ENCODE measurements at regions not wholly inside any gene's neighbourhood (a gene's known extent, or its start where the extent isn't known, plus 50 kb on each side); places are given as distances from the start of the nearest gene placed in this dataset.

GRCh38 chr4:58760100-58760499 is 1649.9 kb upstream of the IGFBP7 start:
- no peaks in the 10 kb centered on the region for H3K9me3 ChIP-seq (ENCODE audit: low read length)
- TF ChIP-seq RAD21 (conservative IDR thresholded peaks at IDR 0.05), result no peak
- no peak for TF ChIP-seq SMC3 (conservative IDR thresholded peaks at IDR 0.05; ENCODE audit: poor library complexity)
- TF ChIP-seq POLR2AphosphoS5 (IDR thresholded peaks at IDR 0.05), result no peak
- no peak for TF ChIP-seq REST (IDR thresholded peaks at IDR 0.05; ENCODE audit: borderline replicate concordance)
- TF ChIP-seq EZH2 (IDR thresholded peaks at IDR 0.05; ENCODE audit: borderline replicate concordance, insufficient read depth, low read length, poor library complexity, severe bottlenecking), result no peak
- no peak for TF ChIP-seq TAF1 (IDR thresholded peaks at IDR 0.05; ENCODE audit: low read depth)
- TF ChIP-seq EP300 (conservative IDR thresholded peaks at IDR 0.05; ENCODE audit: poor library complexity, severe bottlenecking), result no peak
- no peak for TF ChIP-seq MXI1 (conservative IDR thresholded peaks at IDR 0.05; ENCODE audit: poor library complexity, severe bottlenecking)
- TF ChIP-seq CTCF (IDR thresholded peaks at IDR 0.05; ENCODE audit: poor library complexity, severe bottlenecking), result no peak
- no peaks in the 10 kb centered on the region for H3F3A ChIP-seq (ENCODE audit: insufficient read depth, low read length, poor library complexity, severe bottlenecking)
- no peaks in the 10 kb centered on the region for H3K36me3 ChIP-seq (ENCODE audit: insufficient read depth, low read length)
- peak overlapping the region; percentile 49 for H3K27ac ChIP-seq (ENCODE audit: low read length)
- H3K4me2 ChIP-seq (ENCODE audit: low read length), result no peak overlapping the region
- H2AFZ ChIP-seq (ENCODE audit: low read depth, low read length), result no peak overlapping the region
- no peak overlapping the region for H3K9ac ChIP-seq (ENCODE audit: low read length)
- H3K9me2 ChIP-seq (ENCODE audit: insufficient read depth, low read length), result no peaks in the 10 kb centered on the region
- H3K27me3 ChIP-seq (ENCODE audit: insufficient read depth, low read depth, low read length), result no peaks in the 10 kb centered on the region
- no peaks in the 10 kb centered on the region for H4K20me1 ChIP-seq (ENCODE audit: insufficient read depth)
- H3K79me2 ChIP-seq (replicated peaks; ENCODE audit: insufficient read depth, low read length), result no peaks in the 10 kb centered on the region
- no peak overlapping the region for H3K4me3 ChIP-seq (ENCODE audit: low read length)

DNA sequence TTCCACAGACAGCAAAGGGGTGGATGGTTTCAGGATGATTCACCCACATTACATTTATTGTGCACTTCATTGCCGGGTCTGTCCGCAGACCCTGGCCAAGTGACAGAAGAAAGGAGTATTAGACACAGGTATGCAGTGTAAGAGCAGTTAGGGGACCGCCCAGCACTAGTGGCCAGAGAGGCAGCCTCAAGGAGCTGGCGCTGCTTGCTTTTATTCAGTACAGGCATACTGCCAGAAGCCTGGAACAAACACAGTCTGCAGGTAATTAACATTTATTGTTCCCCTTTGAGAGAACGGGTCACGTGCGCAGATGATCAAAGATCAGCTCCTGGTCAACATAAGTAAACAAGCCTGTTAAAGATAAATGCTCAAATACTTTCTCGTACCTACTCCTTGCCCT is 1639.0 kb upstream of the IGFBP7 start:
- TF ChIP-seq CTCF (IDR thresholded peaks at IDR 0.05; ENCODE audit: poor library complexity, severe bottlenecking), result no peak
- TF ChIP-seq EP300 (conservative IDR thresholded peaks at IDR 0.05; ENCODE audit: poor library complexity, severe bottlenecking), result no peak
- no peak for TF ChIP-seq SMC3 (conservative IDR thresholded peaks at IDR 0.05; ENCODE audit: poor library complexity)
- TF ChIP-seq MXI1 (conservative IDR thresholded peaks at IDR 0.05; ENCODE audit: poor library complexity, severe bottlenecking), result no peak
- no peak for TF ChIP-seq POLR2AphosphoS5 (IDR thresholded peaks at IDR 0.05)
- no peak for TF ChIP-seq RAD21 (conservative IDR thresholded peaks at IDR 0.05)
- no peak for TF ChIP-seq EZH2 (IDR thresholded peaks at IDR 0.05; ENCODE audit: borderline replicate concordance, insufficient read depth, low read length, poor library complexity, severe bottlenecking)
- TF ChIP-seq TAF1 (IDR thresholded peaks at IDR 0.05; ENCODE audit: low read depth), result no peak
- no peak for TF ChIP-seq REST (IDR thresholded peaks at IDR 0.05; ENCODE audit: borderline replicate concordance)
- Histone ChIP-seq H3F3A (ENCODE audit: insufficient read depth, low read length, poor library complexity, severe bottlenecking) (no peaks in the 10 kb centered on the region), H3K4me3 (ENCODE audit: low read length) (no peak overlapping the region), H3K9ac (ENCODE audit: low read length) (no peak overlapping the region), H3K9me2 (ENCODE audit: insufficient read depth, low read length) (no peaks in the 10 kb centered on the region), H3K79me2 (replicated peaks; ENCODE audit: insufficient read depth, low read length) (no peaks in the 10 kb centered on the region), H3K27ac (ENCODE audit: low read length) (no peak overlapping the region), H3K9me3 (ENCODE audit: low read length) (no peaks in the 10 kb centered on the region), H4K20me1 (ENCODE audit: insufficient read depth) (no peaks in the 10 kb centered on the region), H3K27me3 (ENCODE audit: insufficient read depth, low read depth, low read length) (no peaks in the 10 kb centered on the region), H3K36me3 (ENCODE audit: insufficient read depth, low read length) (no peaks in the 10 kb centered on the region), H3K4me2 (ENCODE audit: low read length) (no peak overlapping the region), H2AFZ (ENCODE audit: low read depth, low read length) (no peak overlapping the region)
